Upper lobe of left lung (tissue), 6 donors: ENCODE measurements at regions not wholly inside any gene's neighbourhood (a gene's known extent, or its start where the extent isn't known, plus 50 kb on each side); places are given as distances from the start of the nearest gene placed in this dataset.
A peak's percentile ranks its signal among the peaks of the same experiment; 100 is the strongest.

Source experiments
- ATAC-seq, 2 donors: fragments of 200-7000 bp; cut with Tn5 transposase; one replicate each; pipeline ENCODE4 v1.9.1; 2022; ENCODE audit warnings: mild to moderate bottlenecking in 2 of 2, moderate library complexity in 2 of 2; ENCODE audit not compliant: low FRiP score in 2 of 2
- DNase-seq, 2 donors: peaks; one replicate each; pipeline ENCODE4 v3.0.0-alpha.2; 2019 to 2020
- H3K27ac ChIP-seq, 4 donors: fragments of 200-600 bp; sonication (generic); one replicate each; pipeline ENCODE4 v1.5.1; 2016 to 2019
- H3K27me3 ChIP-seq, 4 donors: fragments of 200-600 bp; sonication (generic); one replicate each; pipeline ENCODE4 v1.5.1; 2017 to 2019
- H3K36me3 ChIP-seq, 4 donors: fragments of 200-600 bp; sonication (generic); one replicate each; pipeline ENCODE4 v1.5.1; 2016 to 2019
- H3K4me1 ChIP-seq, 4 donors: fragments of 200-600 bp; sonication (generic); one replicate each; pipeline ENCODE4 v1.5.1; 2018 to 2019
- H3K4me3 ChIP-seq, 4 donors: fragments of 200-600 bp; sonication (generic); one replicate each; pipeline ENCODE4 v1.5.1; 2017 to 2019; ENCODE audit warnings: mild to moderate bottlenecking in 2 of 4, moderate library complexity in 1 of 4
- H3K9me3 ChIP-seq, 4 donors: fragments of 200-600 bp; sonication (generic); one replicate each; pipeline ENCODE4 v1.5.1; 2018 to 2019
- EP300 ChIP-seq, 4 donors: sonication (generic); formaldehyde crosslinking; IDR thresholded peaks; one replicate each; pipeline ENCODE4 v1.5.1; 2017; ENCODE audit warnings: antibody characterized with exemption in 4 of 4, control low read depth in 2 of 4
- POLR2A ChIP-seq, 4 donors: fragments of 450-650 bp; IDR thresholded peaks; one replicate each; pipeline ENCODE4 v1.5.1; 2016 to 2017; ENCODE audit warnings: antibody characterized with exemption in 4 of 4, mild to moderate bottlenecking in 2 of 4
- POLR2AphosphoS5 ChIP-seq, 2 donors: sonication (generic); formaldehyde crosslinking; IDR thresholded peaks; one replicate each; pipeline ENCODE4 v1.5.1; 2017; ENCODE audit warnings: antibody characterized with exemption in 2 of 2
- WGBS, 2 donors: methylation state at CpG; one replicate each; pipeline ENCODE4 v1.1.5; 2017 to 2018; 5-methylcytosine and 5-hydroxymethylcytosine counted together
- TF ChIP-seq, protein P1 (sequence below), 6 experiments: fragments of 450-650 bp in 4 of 6; fragments of 200-600 bp in 2 of 6; sonication (generic) in 2 of 6; IDR thresholded peaks; one replicate each; pipeline ENCODE4 v1.5.1; 2016 to 2019; ENCODE audit warnings: antibody characterized with exemption in 6 of 6
- donor health status: DM: no; HTN: no; CAD: no; lungs with moderate emphysema.
- donor health status: DM: no; HTN: yes; CAD: no; lungs with severe emphysema.

DNA sequence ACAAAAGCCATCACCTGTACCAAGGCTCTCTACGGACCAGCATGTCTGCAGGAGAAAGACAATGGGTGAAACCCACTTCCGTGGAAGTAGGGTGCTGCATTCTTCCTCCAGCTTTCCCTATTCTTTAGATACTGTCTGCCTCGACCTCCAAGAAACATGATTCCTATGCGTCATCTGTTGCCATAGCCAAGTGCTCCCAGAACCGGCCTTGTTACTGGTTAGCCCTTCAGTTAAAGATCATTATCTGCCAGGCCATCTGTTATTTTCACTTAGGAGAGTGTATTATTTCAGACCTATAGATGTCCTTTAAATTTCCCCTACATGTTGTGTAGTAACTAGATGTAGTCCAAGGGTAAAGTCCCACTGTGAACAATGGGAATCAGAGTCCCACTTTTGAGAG, 89.0 kb upstream of the KIAA1217 start:
- Histone ChIP-seq H3K4me3 (peak overlapping the region in 3 of 4 donors; percentile 16 to 35 (median 31)), H3K36me3 (no peaks in the 10 kb centered on the region)
- no peak for DNase-seq

DNA sequence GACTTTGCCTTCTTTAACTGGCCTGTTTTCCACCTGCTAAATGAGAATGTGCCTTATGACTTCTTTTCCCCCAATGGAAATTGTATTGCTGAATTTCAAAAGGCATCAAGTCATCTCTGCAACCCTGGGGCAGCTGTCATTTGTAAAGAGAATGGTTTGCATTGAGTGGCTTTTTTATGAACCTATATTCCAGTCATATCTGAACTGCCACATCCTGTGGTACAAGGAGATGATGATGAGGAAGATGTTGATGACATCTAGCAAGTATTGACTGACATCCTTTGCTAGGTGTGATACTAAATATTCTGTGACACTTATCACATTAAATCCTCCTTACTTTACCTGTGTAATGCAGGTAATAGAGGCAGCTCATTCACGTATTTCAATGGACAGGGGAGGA, 88.3 kb upstream of the KIAA1217 start:
- 59 to 81% methylated on average over 1 of the region's 1 CpG for WGBS, 2 donors
- no peaks in the 10 kb centered on the region for H3K9me3 ChIP-seq
- DNase-seq: no peak
- peak overlapping the region in 3 of 4 donors; percentile 56 to 81 (median 69) for H3K27ac ChIP-seq
- TF ChIP-seq EP300 (IDR thresholded peaks at IDR 0.05) (no peak), POLR2AphosphoS5 (IDR thresholded peaks at IDR 0.05) (no peak), POLR2A (IDR thresholded peaks at IDR 0.05) (no peak)
- TF ChIP-seq, protein P1, sequence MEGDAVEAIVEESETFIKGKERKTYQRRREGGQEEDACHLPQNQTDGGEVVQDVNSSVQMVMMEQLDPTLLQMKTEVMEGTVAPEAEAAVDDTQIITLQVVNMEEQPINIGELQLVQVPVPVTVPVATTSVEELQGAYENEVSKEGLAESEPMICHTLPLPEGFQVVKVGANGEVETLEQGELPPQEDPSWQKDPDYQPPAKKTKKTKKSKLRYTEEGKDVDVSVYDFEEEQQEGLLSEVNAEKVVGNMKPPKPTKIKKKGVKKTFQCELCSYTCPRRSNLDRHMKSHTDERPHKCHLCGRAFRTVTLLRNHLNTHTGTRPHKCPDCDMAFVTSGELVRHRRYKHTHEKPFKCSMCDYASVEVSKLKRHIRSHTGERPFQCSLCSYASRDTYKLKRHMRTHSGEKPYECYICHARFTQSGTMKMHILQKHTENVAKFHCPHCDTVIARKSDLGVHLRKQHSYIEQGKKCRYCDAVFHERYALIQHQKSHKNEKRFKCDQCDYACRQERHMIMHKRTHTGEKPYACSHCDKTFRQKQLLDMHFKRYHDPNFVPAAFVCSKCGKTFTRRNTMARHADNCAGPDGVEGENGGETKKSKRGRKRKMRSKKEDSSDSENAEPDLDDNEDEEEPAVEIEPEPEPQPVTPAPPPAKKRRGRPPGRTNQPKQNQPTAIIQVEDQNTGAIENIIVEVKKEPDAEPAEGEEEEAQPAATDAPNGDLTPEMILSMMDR (IDR thresholded peaks at IDR 0.05): no peak
- peak overlapping the region in 2 of 4 donors; percentile 31 to 35 for H3K4me3 ChIP-seq
- ATAC-seq: no peak
- no peaks in the 10 kb centered on the region for H3K36me3 ChIP-seq
- peaks cover 0 to 4% (median 0%) of the 10 kb centered on the region in 4 donors for H3K4me1 ChIP-seq
- H3K27me3 ChIP-seq: no peaks in the 10 kb centered on the region

More for the DNA sequence above, 89.0 kb upstream of the KIAA1217 start:
- ATAC-seq: no peak
- H3K27me3 ChIP-seq: no peaks in the 10 kb centered on the region
- 61 to 64% methylated on average over 5 of the region's 5 CpGs for WGBS, 2 donors
- H3K4me1 ChIP-seq: peaks cover 0 to 6% (median 2%) of the 10 kb centered on the region in 4 donors
- H3K9me3 ChIP-seq: no peaks in the 10 kb centered on the region
- TF ChIP-seq EP300 (IDR thresholded peaks at IDR 0.05) (no peak), POLR2AphosphoS5 (IDR thresholded peaks at IDR 0.05) (no peak), POLR2A (IDR thresholded peaks at IDR 0.05) (no peak)
- TF ChIP-seq, protein P1 (IDR thresholded peaks at IDR 0.05): no peak
- H3K27ac ChIP-seq: peak overlapping the region; percentile 37 to 81 (median 62)

GRCh38 chr10:24127516-24127915, 81.4 kb upstream of the KIAA1217 start:
- H3K4me3 ChIP-seq: no peak overlapping the region
- H3K27ac ChIP-seq: peak overlapping the region in 1 of 4 donors; percentile 20
- H3K36me3 ChIP-seq: no peaks in the 10 kb centered on the region
- H3K9me3 ChIP-seq: no peaks in the 10 kb centered on the region
- TF ChIP-seq EP300 (IDR thresholded peaks at IDR 0.05) (no peak), POLR2AphosphoS5 (IDR thresholded peaks at IDR 0.05) (no peak), POLR2A (IDR thresholded peaks at IDR 0.05) (no peak)
- TF ChIP-seq, protein P1 (IDR thresholded peaks at IDR 0.05): no peak
- no peaks in the 10 kb centered on the region for H3K27me3 ChIP-seq
- ATAC-seq (no peak), DNase-seq (no peak)
- 49 to 54% methylated on average over 2 of the region's 2 CpGs for WGBS, 2 donors
- H3K4me1 ChIP-seq: peaks cover 0 to 8% (median 2%) of the 10 kb centered on the region in 4 donors

DNA sequence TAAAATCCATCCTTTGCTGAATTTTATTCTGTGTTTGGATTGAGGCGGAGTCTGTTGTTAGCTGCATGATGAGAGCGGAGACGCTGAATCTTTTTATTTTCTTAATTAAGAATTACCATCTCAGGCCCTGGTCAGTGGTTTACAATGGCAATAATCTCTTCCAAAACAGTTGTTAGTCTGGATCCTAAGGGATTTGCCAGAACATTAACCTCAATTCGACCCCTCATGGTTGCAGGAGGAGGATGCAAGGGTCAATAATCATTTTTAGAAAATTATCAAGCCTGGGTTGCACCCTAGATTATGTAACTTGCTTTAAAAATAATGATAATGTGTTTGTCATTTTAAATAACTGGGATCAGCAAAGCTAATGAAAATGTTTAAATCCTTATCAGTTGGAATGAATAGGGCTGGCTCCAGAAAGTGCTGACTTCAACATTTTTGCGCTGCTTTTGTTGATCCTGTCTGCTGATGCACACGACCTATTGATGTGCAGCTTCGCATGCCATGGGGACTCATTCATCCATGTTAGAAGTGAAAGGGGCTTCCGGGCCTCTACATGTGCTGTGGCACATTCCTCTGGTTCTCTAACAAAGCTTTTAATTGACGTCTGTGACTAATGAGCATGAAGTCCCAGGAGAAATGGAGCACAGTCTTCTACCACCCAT, 80.7 kb upstream of the KIAA1217 start:
- H3K36me3 ChIP-seq: no peaks in the 10 kb centered on the region
- no peak for TF ChIP-seq POLR2A (IDR thresholded peaks at IDR 0.05)
- TF ChIP-seq, protein P1 (IDR thresholded peaks at IDR 0.05): no peak
- no peak for TF ChIP-seq EP300 (IDR thresholded peaks at IDR 0.05)
- TF ChIP-seq POLR2AphosphoS5 (IDR thresholded peaks at IDR 0.05): no peak
- peak overlapping the region in 2 of 4 donors; percentile 2 to 28 for H3K27ac ChIP-seq
- WGBS, 2 donors: 53 to 59% methylated on average over 9 of the region's 9 CpGs
- no peak for ATAC-seq
- H3K4me3 ChIP-seq: no peak overlapping the region
- no peaks in the 10 kb centered on the region for H3K9me3 ChIP-seq
- no peaks in the 10 kb centered on the region for H3K27me3 ChIP-seq
- H3K4me1 ChIP-seq: peaks cover 0 to 8% (median 2%) of the 10 kb centered on the region in 4 donors
- DNase-seq: no peak

DNA sequence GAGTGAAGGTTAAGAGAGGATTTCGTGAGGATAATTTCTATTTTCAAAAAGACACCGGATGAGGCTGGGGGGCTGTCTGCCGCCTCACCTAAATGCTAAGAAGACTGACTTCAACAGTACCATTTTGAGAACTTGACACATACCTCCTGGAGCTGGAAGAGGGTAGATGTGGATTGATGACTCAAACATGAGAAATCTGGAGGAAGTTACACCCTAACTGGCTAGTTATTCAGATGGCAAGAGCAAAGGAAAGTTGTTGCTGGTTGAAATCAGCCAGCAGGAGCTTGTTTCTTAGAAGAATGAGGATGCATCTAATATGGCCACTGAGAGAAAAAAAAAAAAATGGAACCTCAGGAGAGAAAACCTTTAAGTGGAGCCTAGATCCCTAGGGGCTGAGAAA, 76.2 kb upstream of the KIAA1217 start:
- Histone ChIP-seq H3K4me1 (peaks cover 0 to 8% (median 2%) of the 10 kb centered on the region in 4 donors), H3K9me3 (no peaks in the 10 kb centered on the region), H3K27me3 (no peaks in the 10 kb centered on the region), H3K36me3 (no peaks in the 10 kb centered on the region), H3K27ac (no peak overlapping the region), H3K4me3 (no peak overlapping the region)
- DNase-seq (no peak), ATAC-seq (no peak)
- TF ChIP-seq POLR2AphosphoS5 (IDR thresholded peaks at IDR 0.05) (no peak), EP300 (IDR thresholded peaks at IDR 0.05) (no peak), POLR2A (IDR thresholded peaks at IDR 0.05) (no peak)
- TF ChIP-seq, protein P1 (IDR thresholded peaks at IDR 0.05): no peak
- 90 to 91% methylated on average over 3 of the region's 3 CpGs for WGBS, 2 donors
